Hepatocyte (in vitro differentiated cells): ENCODE measurements at regions not wholly inside any gene's neighbourhood (a gene's known extent, or its start where the extent isn't known, plus 50 kb on each side); places are given as distances from the start of the nearest gene placed in this dataset.

Source experiments
- CTCF ChIP-seq: fragments of 200-600 bp; sonication (generic); IDR thresholded peaks from 2 replicates; pipeline ENCODE4 v1.5.1; 2016; ENCODE audit warnings: antibody characterized with exemption, mild to moderate bottlenecking; ENCODE audit not compliant: poor library complexity
- EZH2 ChIP-seq: fragments of 200-600 bp; sonication (generic); IDR thresholded peaks from 2 replicates; pipeline ENCODE4 v1.6.1; 2016; ENCODE audit warnings: antibody characterized with exemption, mild to moderate bottlenecking, borderline replicate concordance
- EZH2phosphoT487 ChIP-seq: fragments of 200-600 bp; sonication (generic); IDR thresholded peaks from one replicate; pipeline ENCODE4 v1.6.1; 2018; ENCODE audit warnings: antibody characterized with exemption, mild to moderate bottlenecking, low read depth, moderate library complexity; ENCODE audit not compliant: unreplicated experiment, severe bottlenecking

- no peak for TF ChIP-seq CTCF
- TF ChIP-seq EZH2 = no peak
- no peak for TF ChIP-seq EZH2phosphoT487
These were observed 542.4 kb downstream of the SQOR start for GRCh38 chr15:46177219-46177618.
